NB4 (cell line): ENCODE measurements at regions not wholly inside any gene's neighbourhood (a gene's known extent, or its start where the extent isn't known, plus 50 kb on each side); places are given as distances from the start of the nearest gene placed in this dataset.

Experiments used
- DNase-seq: peaks from one replicate; pipeline ENCODE4 v3.0.0; 2010; ENCODE audit warnings: low read depth
- H3K4me3 ChIP-seq: one replicate; pipeline ENCODE4 v1.5.1; 2011; ENCODE audit warnings: mild to moderate bottlenecking, low read depth, low read length, moderate library complexity
- CTCF ChIP-seq: IDR thresholded peaks from one replicate; pipeline ENCODE4 v1.5.1; 2012; ENCODE audit warnings: low read depth, low read length
- MAX ChIP-seq: IDR thresholded peaks from 2 replicates; pipeline ENCODE4 v1.6.1; 2011; ENCODE audit warnings: low read depth, low read length
- MYC ChIP-seq: IDR thresholded peaks from 2 replicates; pipeline ENCODE4 v1.6.1; 2011; ENCODE audit warnings: low read depth, low read length
- POLR2A ChIP-seq: IDR thresholded peaks from 2 replicates; pipeline ENCODE4 v1.6.1; 2011; ENCODE audit warnings: mild to moderate bottlenecking; ENCODE audit not compliant: insufficient read length; ENCODE audit errors: extremely low read depth

GRCh38 chr5:157999696-158000095 lies 140.8 kb upstream of the CLINT1 start:
- DNase-seq: no peak
- no peak overlapping the region for H3K4me3 ChIP-seq
- no peak for TF ChIP-seq CTCF
- no peak for TF ChIP-seq POLR2A
- TF ChIP-seq MAX: no peak
- no peak for TF ChIP-seq MYC

- no peak for TF ChIP-seq MYC
- no peak for TF ChIP-seq MAX
- no peak for TF ChIP-seq POLR2A
- TF ChIP-seq CTCF: no peak
- DNase-seq: peak; percentile 48
- H3K4me3 ChIP-seq: no peak overlapping the region
Measured at GRCh38 chr5:157997991-157998504, 139.1 kb upstream of the CLINT1 start.

GRCh38 chr5:157994906-157995519 lies 136.1 kb upstream of the CLINT1 start:
- no peak for TF ChIP-seq POLR2A
- TF ChIP-seq CTCF: peak; percentile 63
- DNase-seq: peak; percentile 56
- no peak overlapping the region for H3K4me3 ChIP-seq

GRCh38 chr5:157993986-157994691 lies 135.2 kb upstream of the CLINT1 start:
- no peak for TF ChIP-seq POLR2A
- no peak for TF ChIP-seq MYC
- no peak for TF ChIP-seq CTCF
- TF ChIP-seq MAX: no peak
- DNase-seq: no peak
- H3K4me3 ChIP-seq: no peak overlapping the region

- H3K4me3 ChIP-seq: no peak overlapping the region
- DNase-seq: peak; percentile 21
- TF ChIP-seq MYC (no peak), POLR2A (no peak), MAX (no peak), CTCF (no peak)
Measured at GRCh38 chr5:157993201-157993600, 134.3 kb upstream of the CLINT1 start.
